ENCODE measurements at regions not wholly inside any gene's neighbourhood (a gene's known extent, or its start where the extent isn't known, plus 50 kb on each side); places are given as distances from the start of the nearest gene placed in this dataset.

- no peak for DNase-seq (ENCODE audit: low read depth in 2 of 2)
Measured at GRCh38 chr11:111444040-111444439, 65.0 kb upstream of the POU2AF1 start.

- DNase-seq (ENCODE audit: low read depth in 2 of 2) = no peak
Measured at GRCh38 chr11:111443640-111444039, 64.6 kb upstream of the POU2AF1 start.

- no peak for DNase-seq (ENCODE audit: low read depth in 2 of 2)
Measured at GRCh38 chr11:111443032-111443431, 64.0 kb upstream of the POU2AF1 start.

GRCh38 chr11:111441443-111441842, 62.4 kb upstream of the POU2AF1 start:
- no peak for DNase-seq (ENCODE audit: low read depth in 2 of 2)

GRCh38 chr11:111440416-111441205, 61.5 kb upstream of the POU2AF1 start:
- no peak for DNase-seq (ENCODE audit: low read depth in 2 of 2)

GRCh38 chr11:111439901-111440300, 60.8 kb upstream of the POU2AF1 start:
- no peak for DNase-seq (ENCODE audit: low read depth in 2 of 2)

- DNase-seq (ENCODE audit: low read depth in 2 of 2) = no peak
Measured at GRCh38 chr11:111438846-111439520, 59.9 kb upstream of the POU2AF1 start.

- DNase-seq (ENCODE audit: low read depth in 2 of 2) = no peak
Measured at GRCh38 chr11:111438168-111438567, 59.1 kb upstream of the POU2AF1 start.

GRCh38 chr11:111435046-111435698, 56.1 kb upstream of the POU2AF1 start:
- no peak for DNase-seq (ENCODE audit: low read depth in 2 of 2)

GRCh38 chr11:111429066-111429506, 50.0 kb upstream of the POU2AF1 start:
- DNase-seq (ENCODE audit: low read depth in 2 of 2) = peak; percentile 37 to 53

Data from stimulated activated CD4-positive, alpha-beta T cell treated with anti-CD3 and anti-CD28 coated beads, Interleukin-1b, Interleukin-23, amount 100 ng/mL, for 4 hours (primary cell).